EH (cell line): ENCODE measurements at regions not wholly inside any gene's neighbourhood (a gene's known extent, or its start where the extent isn't known, plus 50 kb on each side); places are given as distances from the start of the nearest gene placed in this dataset.
A peak's percentile ranks its signal among the peaks of the same experiment; 100 is the strongest.
"Not testable (repeated sequence)": the region's sequence is repeated elsewhere in the genome, so short reads cannot be mapped to it uniquely, and the experiment has no call there.

Experiments used
- DNase-seq: peaks from one replicate; pipeline ENCODE4 v3.0.0-alpha.2; 2015; ENCODE audit warnings: low read depth

DNA sequence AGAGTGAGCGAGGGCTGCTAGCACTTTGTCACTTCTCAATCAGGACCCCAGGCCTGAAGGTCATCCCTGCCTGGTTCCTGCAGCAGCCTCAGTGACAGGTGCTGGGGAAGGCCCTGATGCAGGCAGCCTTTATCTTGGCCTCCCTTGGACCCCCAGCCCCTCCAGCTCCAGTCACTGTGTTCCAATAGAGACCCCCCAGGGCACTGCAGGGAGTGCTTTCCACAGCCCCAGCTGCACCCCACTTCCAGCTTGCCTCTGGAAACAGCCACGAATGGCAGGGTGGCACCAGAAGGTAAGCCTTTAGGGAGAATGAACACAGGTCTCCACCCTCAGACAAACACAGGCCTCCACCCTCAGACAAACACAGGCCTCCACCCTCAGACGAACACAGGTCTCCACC is 241.6 kb upstream of the SGCG start:
- DNase-seq = no peak

DNA sequence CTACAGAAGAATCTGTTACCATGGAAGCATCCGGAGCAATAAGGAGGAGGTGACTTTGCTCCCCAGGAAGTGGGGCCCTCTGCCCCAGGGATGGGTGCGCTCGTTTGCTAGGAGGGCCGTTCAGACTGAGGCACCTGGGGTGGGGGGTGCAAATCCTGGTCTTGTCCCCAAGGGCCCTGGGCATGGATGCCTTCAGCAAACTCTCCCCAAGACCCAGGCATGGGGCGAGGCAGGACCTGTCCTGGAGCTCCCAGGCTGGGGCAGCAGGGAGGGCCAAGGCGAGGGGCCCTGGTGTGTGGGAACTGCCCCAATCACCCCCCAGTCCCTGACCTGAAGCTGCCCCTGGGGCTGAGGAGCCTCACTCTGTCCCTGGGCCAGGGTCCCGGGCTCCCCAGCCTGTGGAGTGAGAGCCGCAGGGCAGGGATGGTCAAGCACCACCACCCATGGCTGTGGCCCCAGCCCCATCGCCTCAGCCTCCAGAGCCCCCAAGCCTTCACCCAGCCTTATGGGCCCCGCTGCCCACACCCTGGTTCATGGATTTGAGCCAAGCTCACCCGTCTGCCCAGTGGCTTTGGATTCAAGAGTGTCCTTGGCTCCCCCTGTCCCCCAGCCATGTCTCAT is 240.6 kb upstream of the SGCG start:
- DNase-seq = no peak

GRCh38 chr13:22940736-22941135 is 240.0 kb upstream of the SGCG start:
- DNase-seq = no peak

- not testable (repeated sequence) for DNase-seq
Measured at GRCh38 chr13:22941495-22941894, 239.3 kb upstream of the SGCG start.

GRCh38 chr13:22942831-22943230 is 237.9 kb upstream of the SGCG start:
- DNase-seq = not testable (repeated sequence)

- no peak for DNase-seq
Measured at GRCh38 chr13:22944378-22944777, 236.4 kb upstream of the SGCG start.

DNA sequence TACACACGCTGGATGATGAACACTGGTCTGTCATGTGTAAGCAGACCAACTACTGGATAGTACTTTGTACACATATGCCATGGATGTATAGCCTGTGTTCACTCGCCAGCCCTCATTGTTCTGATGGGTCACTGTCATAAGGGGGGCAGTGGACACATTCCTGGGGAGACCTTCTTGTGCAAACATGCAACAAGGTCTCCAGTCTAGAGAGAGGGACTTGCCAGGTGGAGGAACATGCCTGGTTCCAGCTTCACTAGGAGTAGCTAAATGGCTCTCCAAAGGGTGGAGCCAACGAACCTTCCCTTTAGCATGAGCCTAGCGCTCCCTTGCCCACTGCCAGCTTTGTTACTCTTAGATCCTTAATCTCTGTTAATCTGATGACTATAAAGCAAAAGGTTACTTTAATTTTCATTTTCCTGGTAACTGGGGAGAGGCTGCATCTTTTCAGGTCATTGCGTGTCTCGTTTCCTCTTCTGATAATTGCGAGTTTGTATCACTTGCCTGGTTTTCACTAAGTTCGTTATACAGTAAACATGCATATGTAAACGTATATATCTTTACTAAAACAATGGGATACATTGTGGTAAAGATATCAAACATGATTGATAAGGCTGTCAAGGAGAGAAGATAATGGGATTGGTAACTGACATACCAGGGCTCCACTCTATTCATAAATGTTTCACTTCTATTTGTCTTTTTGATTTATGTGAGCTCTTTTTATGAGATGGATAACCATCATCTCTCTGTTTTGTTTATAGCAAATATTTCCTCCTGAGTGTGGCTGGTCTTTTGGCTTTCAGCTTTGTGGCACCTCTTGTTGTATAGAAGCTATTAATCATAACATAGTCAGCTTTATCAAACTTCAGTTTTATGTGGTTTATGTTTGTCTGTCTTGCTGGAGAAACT is 235.2 kb upstream of the SGCG start:
- DNase-seq = no peak

- no peak for DNase-seq
Measured at GRCh38 chr13:22948421-22948820, 232.4 kb upstream of the SGCG start.

DNA sequence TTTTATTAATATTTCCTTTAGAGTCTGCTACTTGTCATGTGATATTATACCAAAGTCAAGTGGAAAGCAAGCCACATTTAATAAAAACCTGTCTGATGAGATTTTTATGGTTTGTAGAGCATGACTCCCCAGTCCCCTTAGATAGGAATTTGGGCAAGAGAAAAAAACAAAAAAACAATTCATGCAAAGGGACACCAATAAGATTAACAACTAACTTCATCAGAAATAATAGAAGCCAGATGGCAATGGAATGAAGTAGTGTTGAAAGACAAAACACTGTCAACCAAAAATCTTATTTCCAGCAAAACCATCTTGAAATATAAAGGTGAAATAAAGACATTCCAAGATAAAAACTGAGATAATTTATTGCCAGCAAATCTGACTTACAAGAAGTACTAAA is 228.8 kb upstream of the SGCG start:
- DNase-seq = not testable (repeated sequence)

- not testable (repeated sequence) for DNase-seq
Measured at GRCh38 chr13:22955147-22955546, 225.6 kb upstream of the SGCG start.

DNA sequence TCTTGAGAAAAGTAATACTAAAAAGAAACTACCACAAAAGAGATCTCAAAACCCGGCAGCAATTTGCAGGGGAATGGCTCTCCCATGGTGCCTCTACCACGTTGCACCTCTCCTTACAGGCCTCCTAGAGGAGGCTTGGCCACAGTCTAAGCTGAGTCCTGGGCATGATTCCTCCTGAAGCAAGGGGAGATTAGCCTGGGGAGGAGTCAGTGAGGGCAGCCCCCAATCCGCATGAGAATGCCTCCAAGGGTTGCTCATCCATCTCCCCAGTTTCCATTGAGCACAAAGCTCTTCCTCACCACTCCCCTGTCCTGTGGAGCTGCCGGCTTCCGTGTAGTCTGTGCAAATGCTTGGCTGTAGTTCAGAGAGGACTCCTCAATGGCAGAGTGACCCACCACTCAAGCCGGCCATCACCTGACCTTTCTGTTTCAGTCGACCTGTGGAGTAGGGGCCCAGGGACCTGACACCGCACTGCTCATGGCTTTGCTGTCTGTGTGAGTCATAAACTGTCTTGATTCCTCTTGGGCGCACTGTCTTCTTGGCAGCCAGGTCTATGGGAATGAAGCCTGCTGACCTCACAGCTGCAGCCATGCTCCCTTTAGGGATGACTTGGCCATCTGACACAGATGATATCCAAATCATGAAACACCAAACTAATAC is 224.2 kb upstream of the SGCG start:
- DNase-seq = not testable (repeated sequence)

DNA sequence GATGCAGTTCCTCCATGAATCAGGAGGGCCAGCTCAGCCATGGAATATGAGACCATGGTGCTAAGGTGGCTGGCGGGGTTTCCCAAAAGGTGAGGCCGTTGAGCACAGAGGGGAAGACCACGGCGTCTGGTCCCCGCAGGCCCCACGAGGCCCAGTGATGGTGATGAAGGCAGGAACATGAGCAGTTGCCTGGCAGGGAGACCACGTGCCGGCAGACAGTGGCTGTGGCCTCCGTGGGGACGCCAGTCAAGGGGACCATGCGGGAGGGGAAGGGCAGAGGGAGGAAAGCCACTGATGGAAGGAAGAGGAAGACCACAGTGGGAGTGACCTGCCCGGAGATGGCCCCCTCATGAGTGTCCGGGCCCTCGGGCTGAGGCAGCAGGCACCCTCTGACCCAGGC is 220.9 kb upstream of the SGCG start:
- not testable (repeated sequence) for DNase-seq

DNA sequence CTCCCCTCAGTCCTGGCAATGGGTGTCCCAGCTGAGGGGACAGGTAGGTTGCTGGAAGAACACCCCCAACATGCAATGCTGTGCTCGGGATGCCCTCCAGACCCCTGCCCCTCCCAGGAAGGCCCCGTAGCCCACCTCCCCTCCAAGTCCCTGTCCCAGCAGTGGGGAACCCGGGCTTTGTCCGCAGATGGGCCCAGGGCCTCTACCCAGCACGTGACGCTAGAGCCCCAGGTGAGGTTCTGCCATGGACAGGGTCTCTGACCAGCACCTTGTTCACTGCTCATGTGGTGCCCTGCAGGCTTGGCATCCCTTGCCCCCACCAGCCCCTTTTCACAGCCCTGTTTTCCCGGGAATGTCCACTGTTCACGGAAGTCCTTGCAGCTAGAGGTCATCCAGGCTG is 220.0 kb upstream of the SGCG start:
- DNase-seq = no peak

DNA sequence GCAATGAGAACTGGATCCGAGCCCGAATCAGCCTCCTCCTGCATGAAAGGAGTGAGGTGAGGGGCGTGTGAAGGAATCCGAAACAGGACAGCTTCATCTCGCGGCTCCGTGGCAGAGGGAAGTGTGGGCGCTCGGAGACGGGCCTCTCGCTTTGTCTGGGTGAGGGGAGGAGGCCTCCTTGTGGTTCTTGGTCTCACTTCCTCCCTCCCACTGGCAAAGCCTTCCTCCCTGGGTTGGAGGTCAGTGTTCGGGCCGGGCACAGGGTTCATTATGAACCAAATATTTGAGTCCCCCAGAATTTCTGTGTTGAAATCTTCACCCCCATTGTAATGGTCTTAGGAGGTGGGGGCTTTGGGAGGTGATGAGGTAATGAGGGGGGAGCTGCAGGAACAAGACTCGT is 219.4 kb upstream of the SGCG start:
- not testable (repeated sequence) for DNase-seq

- DNase-seq = no peak
Measured at GRCh38 chr13:22961835-22962537, 218.8 kb upstream of the SGCG start.

DNA sequence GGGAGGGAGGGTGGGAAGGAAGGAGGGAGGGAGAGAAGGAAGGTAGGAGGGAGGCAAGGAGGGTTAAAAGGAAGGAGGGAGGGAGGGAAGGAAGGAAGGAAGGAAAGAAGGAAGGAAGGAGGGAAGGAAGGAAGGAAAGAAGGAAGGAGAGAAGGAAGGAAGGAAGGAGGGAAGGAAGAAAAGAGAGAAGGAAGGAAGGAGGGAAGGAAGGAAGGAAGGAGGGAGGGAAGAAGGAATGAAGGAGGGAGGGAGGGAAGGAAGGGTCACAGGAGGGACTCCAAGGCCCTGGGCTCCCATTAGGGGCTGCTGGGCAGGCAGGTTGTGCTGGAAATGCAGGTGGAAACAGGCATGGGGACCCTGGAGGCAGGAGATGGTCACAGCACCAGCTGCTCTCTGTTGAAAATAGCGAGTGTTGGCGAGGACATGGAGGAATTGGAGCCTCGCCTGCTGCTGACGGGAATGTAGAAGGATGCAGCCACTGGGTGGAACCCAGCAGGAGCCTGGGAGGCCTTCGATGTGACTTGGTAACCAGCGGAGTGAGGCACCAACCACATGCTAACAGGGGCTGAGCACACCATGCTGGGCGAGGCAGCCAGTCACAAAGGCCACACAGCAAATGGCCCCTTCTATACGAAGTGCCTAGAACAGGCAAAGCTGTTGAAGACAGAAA is 217.3 kb upstream of the SGCG start:
- not testable (repeated sequence) for DNase-seq

GRCh38 chr13:22964245-22964966 is 216.4 kb upstream of the SGCG start:
- no peak for DNase-seq

GRCh38 chr13:22965011-22965857 is 215.5 kb upstream of the SGCG start:
- peak; percentile 0 for DNase-seq

- DNase-seq = not testable (repeated sequence)
Measured at GRCh38 chr13:22965858-22966239, 214.9 kb upstream of the SGCG start.

DNA sequence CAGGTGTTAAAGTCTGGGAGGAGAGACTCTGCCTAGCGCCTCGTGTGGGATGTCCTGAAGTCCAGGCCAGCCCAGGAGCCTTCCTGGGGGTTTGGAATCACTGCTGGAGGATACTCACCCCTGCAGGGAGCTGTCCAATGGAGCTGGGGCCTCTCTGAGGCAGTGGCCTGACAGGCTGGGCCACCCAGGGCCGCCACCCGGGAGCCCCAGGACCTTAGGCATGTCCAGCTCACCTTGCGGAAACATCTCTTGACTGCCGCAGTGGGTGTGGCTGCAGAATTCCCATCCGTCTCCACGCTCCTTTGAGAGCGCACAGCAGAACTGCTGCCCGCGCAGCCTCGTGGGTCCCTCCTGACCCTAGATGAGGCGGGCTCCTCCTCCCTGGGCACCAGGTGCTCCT is 214.0 kb upstream of the SGCG start:
- not testable (repeated sequence) for DNase-seq
